ENCODE measurements at regions not wholly inside any gene's neighbourhood (a gene's known extent, or its start where the extent isn't known, plus 50 kb on each side); places are given as distances from the start of the nearest gene placed in this dataset.

GRCh38 chr9:94159069-94159939 lies 75.0 kb downstream of the PTPDC1 start:
- DNase-seq: peak; percentile 52

- no peak for DNase-seq
These were observed 76.6 kb downstream of the PTPDC1 start for GRCh38 chr9:94160594-94161501.

DNA sequence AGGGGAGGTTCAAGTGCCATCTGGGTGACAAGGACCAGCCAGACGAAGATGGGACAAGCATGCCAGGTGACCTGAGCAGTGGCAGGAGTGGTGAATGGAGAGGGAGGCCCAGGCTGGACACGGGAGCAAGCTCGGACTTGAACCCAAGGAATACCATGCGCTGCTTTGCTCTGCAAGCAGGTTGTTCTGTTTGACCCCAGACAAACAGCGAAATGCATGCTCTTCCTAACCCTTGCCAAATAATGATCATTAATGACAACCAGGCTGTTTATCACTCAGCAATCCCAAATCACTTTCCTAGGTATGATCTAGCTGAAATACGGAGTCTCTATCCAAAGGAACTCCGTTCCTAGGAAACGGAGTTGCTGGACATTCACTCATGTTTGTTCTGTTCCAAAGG lies 77.4 kb downstream of the PTPDC1 start:
- DNase-seq: no peak

DNA sequence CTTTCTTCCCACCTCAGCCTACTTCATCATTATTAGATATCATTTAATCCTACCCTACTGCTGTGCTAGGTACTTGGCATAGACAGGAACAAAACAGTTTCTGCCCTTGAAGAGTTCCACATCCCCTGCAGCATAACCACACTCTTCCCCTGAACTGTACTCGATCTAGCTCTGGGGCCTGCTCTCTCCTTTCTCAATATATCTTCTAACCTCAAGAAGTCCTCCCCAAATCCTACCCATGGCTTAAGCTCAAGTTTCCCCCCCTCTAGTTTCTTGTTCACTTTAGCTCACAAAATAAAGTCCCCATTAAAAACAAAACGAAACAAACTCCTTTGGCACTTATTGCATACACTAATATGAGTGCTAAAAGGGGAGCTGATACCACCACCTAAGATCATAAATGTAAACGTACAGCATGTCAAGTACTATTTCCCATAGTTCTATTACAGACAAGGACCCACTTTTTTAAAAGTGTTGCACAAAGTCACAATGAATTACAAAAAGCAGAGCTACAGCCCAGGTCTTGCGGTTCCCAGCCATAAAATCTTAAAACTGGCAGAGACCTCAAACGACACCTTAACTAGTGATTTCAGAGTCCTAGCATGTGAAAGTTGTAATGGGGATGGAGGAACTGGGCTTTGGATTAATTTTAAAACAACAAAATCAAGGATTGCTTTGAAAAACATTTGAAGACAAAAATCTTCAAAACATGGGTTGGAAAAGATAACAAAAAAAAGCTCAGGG lies 80.7 kb downstream of the PTPDC1 start:
- no peak for DNase-seq

GRCh38 chr9:94165592-94166235 lies 81.5 kb downstream of the PTPDC1 start:
- DNase-seq: peak; percentile 99

DNA sequence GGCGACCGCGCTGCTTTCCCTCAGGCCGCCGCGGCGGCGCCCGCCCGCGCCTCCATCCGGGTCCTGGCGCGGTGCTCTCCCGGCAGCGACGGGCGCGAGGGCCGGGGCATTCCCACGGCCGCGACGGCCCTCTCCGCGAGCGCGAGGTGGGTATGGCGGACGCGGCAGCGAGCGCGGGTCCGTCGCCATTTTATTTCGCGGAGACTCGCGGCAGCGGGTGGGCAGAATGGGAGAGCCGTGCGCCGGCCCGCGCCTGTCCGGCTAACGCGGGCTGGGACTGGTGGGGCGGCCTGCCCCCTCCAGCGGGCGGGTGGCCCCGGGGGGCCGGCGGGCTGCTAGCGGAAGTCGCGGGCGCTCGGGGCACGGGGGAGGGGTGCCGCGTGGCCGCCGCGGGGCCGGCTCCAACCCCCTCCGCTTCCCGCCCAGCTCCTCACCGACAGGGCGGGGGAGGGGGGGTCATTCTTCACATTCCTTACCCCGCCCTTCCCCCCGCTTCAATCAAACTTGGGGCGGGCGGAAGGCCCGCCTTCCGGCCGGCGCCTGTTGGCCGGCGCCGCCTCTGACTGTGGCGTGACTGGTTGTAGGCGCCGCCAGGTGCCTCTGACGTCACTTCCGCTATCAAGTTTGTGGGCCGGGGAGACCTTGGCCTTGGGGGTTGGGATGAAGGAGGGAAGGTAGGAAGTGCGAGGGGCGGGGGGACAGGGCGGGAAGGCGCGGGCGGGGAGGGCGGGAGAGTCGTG lies 82.1 kb downstream of the PTPDC1 start:
- peak; percentile 100 for DNase-seq

- DNase-seq: no peak
These were observed 82.7 kb downstream of the PTPDC1 start for GRCh38 chr9:94166976-94167346.

- no peak for DNase-seq
These were observed 83.2 kb downstream of the PTPDC1 start for GRCh38 chr9:94167376-94167890.

DNA sequence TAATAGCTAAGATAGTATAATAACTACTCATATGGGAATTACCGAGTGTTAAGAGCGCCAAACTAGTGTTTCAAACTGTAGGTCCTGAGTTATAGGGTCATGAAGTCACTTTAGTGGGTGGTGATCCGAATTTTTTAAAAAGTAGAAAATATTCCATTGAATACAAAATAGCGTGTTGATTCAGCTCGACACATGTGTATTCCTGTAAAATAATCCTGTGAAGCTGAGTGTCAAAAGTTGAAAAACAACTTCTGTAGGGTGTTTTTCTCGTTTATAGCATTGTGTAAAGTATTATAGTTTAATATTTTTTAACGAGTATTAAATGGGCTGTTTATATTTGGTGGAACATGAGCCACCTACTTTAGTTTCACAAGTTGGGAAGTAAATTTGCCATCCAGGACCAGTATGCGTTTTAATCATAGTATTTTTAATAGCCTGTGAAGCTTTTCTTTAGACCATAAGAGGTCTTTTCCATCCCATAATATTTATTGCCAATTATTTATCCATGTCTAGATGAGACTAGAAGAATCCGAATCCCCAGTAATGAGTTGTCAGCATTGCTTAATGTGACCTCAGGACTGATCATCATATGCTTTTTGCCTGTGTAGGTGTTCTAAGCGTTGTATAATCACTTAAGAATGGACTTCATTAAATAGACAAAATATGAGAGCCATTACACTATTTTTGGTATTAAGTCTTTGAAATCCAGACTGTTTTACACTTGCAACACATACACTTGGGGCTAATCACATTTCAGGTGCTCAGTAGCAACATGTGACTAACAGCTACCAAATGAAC lies 84.1 kb downstream of the PTPDC1 start:
- no peak for DNase-seq

GRCh38 chr9:94169968-94170367 lies 85.7 kb downstream of the PTPDC1 start:
- DNase-seq: no peak

- DNase-seq: no peak
These were observed 85.5 kb upstream of the ZNF169 start for GRCh38 chr9:94173632-94174031.

DNA sequence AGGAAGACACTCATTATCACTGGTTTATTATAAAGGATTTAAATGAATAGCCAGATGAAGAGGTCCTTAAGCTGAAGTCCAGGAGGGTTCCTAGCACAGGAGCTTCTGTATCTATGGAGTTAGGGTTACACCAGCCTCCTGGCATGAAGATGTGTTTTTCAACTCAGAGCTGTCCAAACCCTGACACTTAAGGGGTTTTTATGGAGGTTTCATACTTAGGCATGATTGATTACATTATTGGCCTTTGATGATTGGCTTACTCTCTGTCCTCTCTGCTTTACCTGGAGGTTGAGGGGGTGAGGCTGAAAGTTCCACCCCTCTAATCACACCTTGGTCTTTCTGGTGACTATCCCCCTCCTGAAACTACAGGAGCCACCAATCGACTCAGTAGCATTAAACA lies 84.9 kb upstream of the ZNF169 start:
- no peak for DNase-seq

DNA sequence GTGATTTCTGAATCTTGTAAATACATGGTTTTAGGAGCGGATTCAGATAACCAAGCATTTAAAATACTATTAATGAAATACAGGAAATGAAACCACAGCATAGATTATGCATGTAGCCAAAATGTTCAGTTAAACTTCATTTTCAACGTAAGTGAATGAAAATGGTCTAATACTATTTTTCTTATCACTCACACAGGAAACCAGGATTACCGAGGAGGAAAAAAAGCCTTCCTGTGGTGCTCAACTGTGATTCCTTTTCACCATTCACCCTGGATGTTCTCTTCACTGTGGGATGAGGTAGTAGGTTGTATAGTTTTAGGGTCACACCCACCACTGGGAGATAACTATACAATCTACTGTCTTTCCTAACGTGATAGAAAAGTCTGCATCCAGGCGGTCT lies 83.4 kb upstream of the ZNF169 start:
- DNase-seq: no peak

DNA sequence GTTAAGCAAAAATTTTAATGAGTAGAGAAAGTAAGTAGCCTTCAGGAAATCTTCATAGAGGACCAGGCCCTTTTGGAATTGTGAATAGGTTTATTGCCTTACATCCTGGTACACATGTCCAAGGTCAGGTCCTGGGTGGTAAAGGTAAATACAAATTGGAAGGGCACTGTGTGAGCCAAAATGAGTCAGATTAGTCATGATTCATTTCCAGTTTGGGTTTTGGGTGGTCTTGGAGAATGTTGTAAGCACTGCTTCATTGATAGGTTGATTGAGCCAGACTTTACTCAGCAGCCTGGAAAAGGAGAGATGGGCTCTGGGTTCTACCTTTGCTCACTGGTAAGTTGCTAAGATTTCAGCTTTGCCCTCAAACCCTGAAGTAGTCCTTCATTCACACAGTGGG lies 82.5 kb upstream of the ZNF169 start:
- no peak for DNase-seq

- DNase-seq: no peak
These were observed 80.2 kb upstream of the ZNF169 start for GRCh38 chr9:94178927-94179326.

DNA sequence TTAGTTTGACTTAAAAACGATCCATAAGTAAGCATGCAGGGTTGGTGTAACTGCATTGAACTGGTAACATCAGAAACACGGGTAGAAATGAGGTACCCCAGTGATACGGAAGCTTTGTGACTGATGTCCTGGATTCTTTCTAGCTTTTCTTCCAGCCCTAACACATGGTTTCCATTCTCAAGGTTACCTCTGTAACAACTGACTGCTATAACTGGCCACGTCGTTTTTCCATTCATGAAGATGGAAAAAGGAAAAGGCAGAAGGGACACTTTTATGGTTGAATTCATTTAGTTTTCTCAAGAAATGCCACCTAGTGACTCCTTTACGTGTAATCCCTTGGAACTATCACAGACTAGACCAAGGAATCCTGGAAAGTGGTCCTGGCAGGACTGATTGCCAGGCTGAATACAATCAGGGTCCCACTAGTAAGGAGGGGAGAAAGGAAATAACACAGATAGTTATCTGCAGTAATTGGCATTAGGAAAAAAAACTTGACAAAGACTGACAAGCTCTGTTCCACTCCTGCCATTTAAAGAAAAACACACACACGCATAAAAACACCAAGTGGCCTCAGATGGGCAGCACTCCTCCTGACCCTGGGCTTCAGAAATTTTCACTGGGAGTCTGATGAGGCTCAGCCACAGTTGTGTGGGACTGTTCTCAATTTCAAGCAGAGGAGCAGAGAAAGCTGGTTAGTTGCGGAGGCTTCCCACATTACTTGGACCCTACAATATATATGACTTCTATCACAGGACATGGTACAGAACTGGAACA lies 77.5 kb upstream of the ZNF169 start:
- no peak for DNase-seq

DNA sequence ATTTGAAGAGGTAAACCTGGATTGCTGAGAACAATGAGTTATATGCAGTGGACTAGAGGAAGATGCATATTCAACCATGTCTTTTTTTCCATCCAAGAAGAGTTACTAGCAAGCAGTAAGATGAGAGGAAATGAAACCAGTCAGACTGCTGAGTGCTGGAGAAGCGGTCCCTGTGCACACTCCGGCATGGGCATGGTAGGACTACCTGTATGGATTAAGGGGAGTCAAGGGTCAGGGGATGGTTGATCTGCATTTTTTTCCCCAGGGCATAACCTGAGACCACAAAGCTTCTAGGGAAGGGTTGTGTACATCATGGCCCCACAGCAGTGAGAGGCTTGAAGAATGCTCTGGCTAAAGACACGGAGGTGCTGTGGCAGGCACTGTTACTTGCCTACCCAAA lies 76.6 kb upstream of the ZNF169 start:
- no peak for DNase-seq

DNA sequence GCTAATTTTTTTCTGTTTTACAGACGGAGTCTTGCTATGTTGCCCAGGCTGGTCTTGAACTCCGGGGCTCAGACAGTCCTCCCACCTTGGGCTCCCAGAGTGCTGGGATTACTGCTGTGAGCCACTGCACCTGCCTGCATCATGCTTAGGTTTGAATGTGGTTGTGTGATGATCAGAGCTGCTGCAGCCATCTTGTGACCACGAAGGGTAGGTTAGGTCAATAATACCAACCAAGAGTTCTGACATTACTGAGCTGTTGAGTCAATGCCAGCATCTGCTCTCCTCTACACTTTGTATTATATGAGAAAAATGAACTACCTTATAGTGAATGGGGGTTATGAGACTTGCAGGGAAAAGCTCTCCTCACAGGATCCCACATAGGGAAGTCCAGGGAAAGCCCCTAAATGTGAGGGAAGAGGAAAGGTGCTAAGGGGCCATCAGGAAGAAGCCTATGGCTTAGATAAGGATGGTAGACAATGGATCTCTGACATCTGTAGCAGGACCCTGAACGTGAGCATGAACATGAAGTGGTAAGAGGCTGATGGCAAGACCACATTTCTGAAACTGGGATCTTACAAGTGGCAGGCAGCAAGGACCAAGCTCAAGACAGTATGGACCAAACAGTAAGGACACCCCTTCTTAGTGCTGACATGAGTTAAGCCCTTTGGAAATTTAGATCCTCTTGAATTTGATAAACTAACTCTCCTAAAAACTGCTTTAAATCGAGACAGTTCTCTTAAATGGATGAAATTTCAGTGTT lies 75.7 kb upstream of the ZNF169 start:
- DNase-seq: no peak

- DNase-seq: no peak
These were observed 70.9 kb upstream of the ZNF169 start for GRCh38 chr9:94188246-94188645.
